K562 (cell line): ENCODE measurements at regions not wholly inside any gene's neighbourhood (a gene's known extent, or its start where the extent isn't known, plus 50 kb on each side); places are given as distances from the start of the nearest gene placed in this dataset.

Experiments
- ATAC-seq: fragments of 200-7000 bp; cut with Tn5 transposase; 3 replicates; pipeline ENCODE4 v1.9.1; 2020; ENCODE audit warnings: moderate library complexity
- BruUV-seq: library from RNA; stranded (reverse); fragments of 400-500 nt; replicated peaks from 2 replicates; lab custom pipeline; 2021; lab: Mats Ljungman, UMichigan
- CTCF ChIA-PET: fragments of 300-600 bp; formaldehyde crosslinking; extraction: SDS; loops from one replicate; lab custom pipeline; 2021; ENCODE audit warnings: low intra/inter-chr PET ratio; lab: Yijun Ruan, JAX
- POLR2A ChIA-PET: fragments of 300-600, 350-650 bp; sonication (Branson Sonifier 250); formaldehyde crosslinking; extraction: SDS; loops from one replicate; lab custom pipeline; 2021; ENCODE audit warnings: antibody characterized with exemption, inconsistent platforms; lab: Yijun Ruan, JAX
- DNase-seq, 4 experiments: peaks; one replicate each; pipeline versions ENCODE4 v3.0.0 to v3.0.0-alpha.2; 2011 to 2018; ENCODE audit warnings: low spot score in 3 of 4, mixed read lengths in 3 of 4; ENCODE audit errors: extremely low read depth in 1 of 4
- FAIRE-seq: peaks from 2 replicates; lab custom pipeline; 2011; peaks lifted over from hg19 to GRCh38; lab: Jason Lieb, UNC
- H2AFZ ChIP-seq: 2 replicates; pipeline ENCODE4 v1.6.0; 2011; ENCODE audit warnings: low read depth, low read length, control low read depth, inconsistent platforms
- H3K27ac ChIP-seq: fragments of 200-600 bp; 3 replicates; pipeline ENCODE4 v1.8.0; 2011; ENCODE audit warnings: low read depth, mild to moderate bottlenecking, control low read depth, inconsistent platforms, low read length, moderate library complexity, mixed read lengths; ENCODE audit errors: extremely low read depth
- H3K27me3 ChIP-seq, 2 experiments: fragments of 300-600 bp in 1 of 2; 2 replicates in 1 of 2; 3 replicates in 1 of 2; pipeline versions ENCODE4 v1.6.0 to v1.8.0; 2011; ENCODE audit warnings: inconsistent platforms in 2 of 2, low read length in 2 of 2, mild to moderate bottlenecking in 1 of 2, mixed read lengths in 1 of 2, moderate library complexity in 1 of 2; ENCODE audit not compliant: control insufficient read depth in 2 of 2, insufficient read depth in 2 of 2
- H3K36me3 ChIP-seq: fragments of 300-600 bp; 3 replicates; pipeline ENCODE4 v1.8.0; 2011; ENCODE audit warnings: mild to moderate bottlenecking, low read length, inconsistent platforms; ENCODE audit not compliant: control insufficient read depth, insufficient read depth
- H3K4me1 ChIP-seq, 2 experiments: fragments of 200-600 bp in 1 of 2; replicated peaks in 1 of 2; 2 replicates in 1 of 2; 3 replicates in 1 of 2; pipeline versions ENCODE4 v1.5.1 to v1.8.0; 2011; ENCODE audit warnings: inconsistent platforms in 2 of 2, low read length in 2 of 2, mild to moderate bottlenecking in 1 of 2, mixed read lengths in 1 of 2, moderate library complexity in 1 of 2; ENCODE audit not compliant: control insufficient read depth in 2 of 2, insufficient read depth in 2 of 2
- H3K4me2 ChIP-seq: 2 replicates; pipeline ENCODE4 v1.6.1; 2011; ENCODE audit warnings: low read length, control low read depth, inconsistent platforms, mixed read lengths; ENCODE audit not compliant: insufficient read depth
- H3K4me3 ChIP-seq: fragments of 200-600 bp; sonication (generic), shearing (Covaris generic); 2 replicates; pipeline ENCODE4 v1.5.1; 2016; ENCODE audit warnings: control low read depth, inconsistent platforms
- H3K79me2 ChIP-seq: fragments of 200-600 bp; 3 replicates; pipeline ENCODE4 v1.8.0; 2011; ENCODE audit warnings: low read length, inconsistent platforms; ENCODE audit not compliant: control insufficient read depth, insufficient read depth
- H3K9ac ChIP-seq, 2 experiments: 2 replicates each; pipeline versions ENCODE4 v1.6.0 to v1.6.1; 2011; ENCODE audit warnings: low read depth in 2 of 2, low read length in 2 of 2, control low read depth in 1 of 2, inconsistent platforms in 1 of 2, mild to moderate bottlenecking in 1 of 2, mixed read lengths in 1 of 2; ENCODE audit not compliant: insufficient read depth in 1 of 2
- H3K9me1 ChIP-seq: one replicate; pipeline ENCODE4 v1.6.0; 2011; ENCODE audit warnings: inconsistent platforms, mild to moderate bottlenecking, low read length, moderate library complexity; ENCODE audit not compliant: control insufficient read depth, insufficient read depth
- H3K9me3 ChIP-seq: replicated peaks from 2 replicates; pipeline ENCODE4 v1.5.1; 2011; ENCODE audit warnings: low read depth, low read length, inconsistent platforms; ENCODE audit not compliant: control insufficient read depth, insufficient read depth
- H4K20me1 ChIP-seq: replicated peaks from 2 replicates; pipeline ENCODE4 v1.6.1; 2011; ENCODE audit warnings: low read length, inconsistent platforms, mixed read lengths; ENCODE audit not compliant: control insufficient read depth, insufficient read depth
- CBX5 ChIP-seq: IDR thresholded peaks from 2 replicates; pipeline ENCODE4 v1.6.1; 2014; ENCODE audit warnings: low read depth, borderline replicate concordance
- EWSR1 ChIP-seq: fragments of 450-650 bp; IDR thresholded peaks from 2 replicates; pipeline ENCODE4 v1.6.1; 2018; ENCODE audit warnings: borderline replicate concordance, mild to moderate bottlenecking, low read depth, moderate library complexity; ENCODE audit not compliant: partially characterized antibody
- FIP1L1 ChIP-seq: fragments of 200-400 bp; formaldehyde crosslinking; IDR thresholded peaks from 2 replicates; pipeline ENCODE4 v1.6.1; 2018; ENCODE audit warnings: mild to moderate bottlenecking, low read depth, low read length; ENCODE audit not compliant: poor library complexity, severe bottlenecking
- HNRNPH1 ChIP-seq: fragments of 200-400 bp; formaldehyde crosslinking; optimal IDR thresholded peaks from 2 replicates; pipeline ENCODE3; 2017; ENCODE audit warnings: low read depth, mild to moderate bottlenecking, low read length, moderate library complexity
- MTA1 ChIP-seq: fragments of 450-650 bp; IDR thresholded peaks from 2 replicates; pipeline ENCODE4 v1.6.1; 2017; ENCODE audit warnings: borderline replicate concordance
- RFX1 ChIP-seq: fragments of 450-650 bp; IDR thresholded peaks from 2 replicates; pipeline ENCODE4 v1.6.1; 2016; ENCODE audit warnings: mild to moderate bottlenecking, moderate library complexity
- SMAD4 ChIP-seq: fragments of 250-450 bp; sonication (Bioruptor Pico); conservative IDR thresholded peaks from 2 replicates; pipeline ENCODE4 v1.8.0; 2021; ENCODE audit warnings: inconsistent platforms, mild to moderate bottlenecking, moderate library complexity
- WGBS: fragments of 100-300 bp; shearing (Covaris generic); methylation state at CpG from one replicate; pipeline ENCODE4 v1.1.6; 2016; ENCODE audit warnings: low coverage, mixed read lengths; ENCODE audit not compliant: insufficient coverage; ENCODE audit errors: missing lambda C conversion rate; 5-methylcytosine and 5-hydroxymethylcytosine counted together
- in situ Hi-C: fragments of 300-500 bp; cut with MboI; formaldehyde crosslinking; loops from 4 replicates; pipeline ENCODE4 v1.15.0; 2018; ENCODE audit warnings: inconsistent platforms, mixed read lengths
- intact Hi-C: fragments of 100-400 bp; cut with micrococcal nuclease; formaldehyde crosslinking; loops from 2 replicates; pipeline ENCODE4 v1.14.2; 2022
- TF ChIP-seq, protein P1 (sequence below): fragments of 450-650 bp; IDR thresholded peaks from one replicate; pipeline ENCODE4 v1.6.1; 2018; ENCODE audit warnings: mild to moderate bottlenecking, moderate library complexity; ENCODE audit not compliant: partially characterized antibody
- TF ChIP-seq, protein P2 (sequence below): fragments of 450-650 bp; conservative IDR thresholded peaks from 2 replicates; pipeline ENCODE4 v1.6.1; 2016; ENCODE audit warnings: missing genetic modification characterization, low read depth, mild to moderate bottlenecking, missing compliant biosample characterization, moderate library complexity
- TF ChIP-seq, protein P3 (sequence below): sonication (generic); IDR thresholded peaks from 2 replicates; pipeline ENCODE4 v1.6.1; 2016
- TF ChIP-seq, protein P4 (sequence below): sonication (generic); formaldehyde crosslinking; IDR thresholded peaks from 2 replicates; pipeline ENCODE4 v1.9.0; 2022; ENCODE audit warnings: mild to moderate bottlenecking, missing genetic modification reagents

DNA sequence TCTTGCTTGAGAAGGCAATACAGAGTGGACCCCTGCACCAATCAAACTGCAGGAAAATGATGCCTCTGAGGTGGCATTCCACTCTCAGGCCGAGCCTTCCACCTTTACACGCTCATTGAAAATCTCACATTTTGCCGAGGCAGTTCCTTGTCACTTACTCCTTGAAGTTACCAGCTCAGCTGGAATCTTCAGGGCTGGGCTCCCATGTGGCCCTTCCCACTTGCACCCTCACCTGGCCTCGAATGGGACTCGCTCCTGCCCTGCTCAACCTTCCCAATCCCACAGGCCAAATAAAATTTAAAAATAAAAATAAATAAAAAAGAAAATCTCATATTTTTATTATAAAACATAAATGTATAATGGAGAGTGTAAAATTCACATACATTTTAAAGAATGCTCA, 790.7 kb upstream of the COBL start (continued):
- TF ChIP-seq, protein P1, sequence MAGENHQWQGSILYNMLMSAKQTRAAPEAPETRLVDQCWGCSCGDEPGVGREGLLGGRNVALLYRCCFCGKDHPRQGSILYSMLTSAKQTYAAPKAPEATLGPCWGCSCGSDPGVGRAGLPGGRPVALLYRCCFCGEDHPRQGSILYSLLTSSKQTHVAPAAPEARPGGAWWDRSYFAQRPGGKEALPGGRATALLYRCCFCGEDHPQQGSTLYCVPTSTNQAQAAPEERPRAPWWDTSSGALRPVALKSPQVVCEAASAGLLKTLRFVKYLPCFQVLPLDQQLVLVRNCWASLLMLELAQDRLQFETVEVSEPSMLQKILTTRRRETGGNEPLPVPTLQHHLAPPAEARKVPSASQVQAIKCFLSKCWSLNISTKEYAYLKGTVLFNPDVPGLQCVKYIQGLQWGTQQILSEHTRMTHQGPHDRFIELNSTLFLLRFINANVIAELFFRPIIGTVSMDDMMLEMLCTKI, result no peak
- TF ChIP-seq, all 486 proteins: peak for 0

DNA sequence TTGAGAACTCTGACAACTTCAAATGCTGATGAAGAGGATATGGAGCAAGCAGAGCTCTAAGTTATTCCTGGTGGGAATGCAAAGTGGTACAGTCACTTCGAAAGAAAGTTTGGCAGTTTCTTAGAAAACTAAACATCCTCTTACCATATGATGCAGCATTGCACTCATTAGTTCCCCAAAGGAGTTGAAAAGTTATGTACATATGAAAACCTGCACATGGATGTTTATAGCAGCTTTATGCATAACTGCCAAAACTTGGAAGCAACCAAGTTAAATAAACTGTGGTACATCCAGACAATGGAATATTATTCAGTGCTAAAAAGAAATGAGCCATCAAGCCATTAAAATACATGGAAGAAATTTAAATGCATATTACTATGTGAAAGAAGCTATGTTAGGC, 779.3 kb upstream of the COBL start:
- intact Hi-C loops (no loop called here), in situ Hi-C loops (no loop called here)
- H3K27me3 ChIP-seq, result no peaks in the 10 kb centered on the region
- DNase-seq (no peak), ATAC-seq (no peak), FAIRE-seq (no peak)
- H3K4me2 ChIP-seq, result no peak overlapping the region
- no peak overlapping the region for H2AFZ ChIP-seq
- H3K27ac ChIP-seq, result no peak overlapping the region
- no peak overlapping the region for H3K9ac ChIP-seq
- ChIA-PET POLR2A (no interaction called here), CTCF (no interaction called here)
- BruUV-seq, result no TSS peak
- H3K9me3 ChIP-seq, result no peaks in the 10 kb centered on the region
- H4K20me1 ChIP-seq, result no peaks in the 10 kb centered on the region
- TF ChIP-seq, protein P2, sequence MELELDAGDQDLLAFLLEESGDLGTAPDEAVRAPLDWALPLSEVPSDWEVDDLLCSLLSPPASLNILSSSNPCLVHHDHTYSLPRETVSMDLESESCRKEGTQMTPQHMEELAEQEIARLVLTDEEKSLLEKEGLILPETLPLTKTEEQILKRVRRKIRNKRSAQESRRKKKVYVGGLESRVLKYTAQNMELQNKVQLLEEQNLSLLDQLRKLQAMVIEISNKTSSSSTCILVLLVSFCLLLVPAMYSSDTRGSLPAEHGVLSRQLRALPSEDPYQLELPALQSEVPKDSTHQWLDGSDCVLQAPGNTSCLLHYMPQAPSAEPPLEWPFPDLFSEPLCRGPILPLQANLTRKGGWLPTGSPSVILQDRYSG (tag), result no peak
- TF ChIP-seq FIP1L1 (no peak), EWSR1 (no peak), MTA1 (no peak), CBX5 (no peak), RFX1 (no peak), HNRNPH1 (no peak), SMAD4 (CRISPR knock-in tag) (no peak)
- TF ChIP-seq, protein P3, sequence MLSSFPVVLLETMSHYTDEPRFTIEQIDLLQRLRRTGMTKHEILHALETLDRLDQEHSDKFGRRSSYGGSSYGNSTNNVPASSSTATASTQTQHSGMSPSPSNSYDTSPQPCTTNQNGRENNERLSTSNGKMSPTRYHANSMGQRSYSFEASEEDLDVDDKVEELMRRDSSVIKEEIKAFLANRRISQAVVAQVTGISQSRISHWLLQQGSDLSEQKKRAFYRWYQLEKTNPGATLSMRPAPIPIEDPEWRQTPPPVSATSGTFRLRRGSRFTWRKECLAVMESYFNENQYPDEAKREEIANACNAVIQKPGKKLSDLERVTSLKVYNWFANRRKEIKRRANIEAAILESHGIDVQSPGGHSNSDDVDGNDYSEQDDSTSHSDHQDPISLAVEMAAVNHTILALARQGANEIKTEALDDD, result no peak
- TF ChIP-seq, protein P4, sequence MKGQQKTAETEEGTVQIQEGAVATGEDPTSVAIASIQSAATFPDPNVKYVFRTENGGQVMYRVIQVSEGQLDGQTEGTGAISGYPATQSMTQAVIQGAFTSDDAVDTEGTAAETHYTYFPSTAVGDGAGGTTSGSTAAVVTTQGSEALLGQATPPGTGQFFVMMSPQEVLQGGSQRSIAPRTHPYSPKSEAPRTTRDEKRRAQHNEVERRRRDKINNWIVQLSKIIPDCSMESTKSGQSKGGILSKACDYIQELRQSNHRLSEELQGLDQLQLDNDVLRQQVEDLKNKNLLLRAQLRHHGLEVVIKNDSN, result no peak
- no peaks in the 10 kb centered on the region for H3K9me1 ChIP-seq
- H3K36me3 ChIP-seq, result no peaks in the 10 kb centered on the region
- no peaks in the 10 kb centered on the region for H3K4me1 ChIP-seq
- H3K79me2 ChIP-seq, result no peaks in the 10 kb centered on the region
- H3K4me3 ChIP-seq, result no peak overlapping the region
- WGBS, result 0% methylated on average over 1 of the region's 1 CpG
